ENCODE measurements at regions not wholly inside any gene's neighbourhood (a gene's known extent, or its start where the extent isn't known, plus 50 kb on each side); places are given as distances from the start of the nearest gene placed in this dataset.

DNA sequence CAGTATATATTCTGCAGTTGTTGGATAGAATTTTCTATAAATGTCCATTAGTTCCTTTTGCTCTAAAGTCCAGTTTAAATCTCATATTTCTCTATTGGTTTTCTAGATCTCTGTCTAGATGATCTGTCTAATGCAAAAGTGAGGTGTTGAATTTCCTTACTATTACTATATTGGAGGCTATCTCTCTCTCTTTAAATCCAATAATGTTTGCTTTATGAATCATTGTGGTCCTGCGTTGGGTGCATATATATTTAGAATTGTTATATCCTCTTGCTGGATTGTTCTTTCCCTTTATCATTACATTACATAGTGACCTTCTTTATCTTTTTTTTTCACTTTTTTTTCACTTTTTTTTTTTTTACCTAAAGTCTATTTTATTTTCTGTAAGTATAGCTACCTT is 208.5 kb upstream of the ASCC3 start:
- TF ChIP-seq CTCF (conservative IDR thresholded peaks at IDR 0.05; ENCODE audit: low read length) (no peak), EZH2phosphoT487 (IDR thresholded peaks at IDR 0.05; ENCODE audit: borderline replicate concordance, low read depth, low read length) (no peak)

Measured in OCI-LY7 (cell line).